ENCODE measurements at regions not wholly inside any gene's neighbourhood (a gene's known extent, or its start where the extent isn't known, plus 50 kb on each side); places are given as distances from the start of the nearest gene placed in this dataset.

GRCh38 chr9:99592834-99593574, 228.7 kb upstream of the NR4A3 start:
- no peak for DNase-seq

- no peak for DNase-seq
These were observed 228.1 kb upstream of the NR4A3 start for GRCh38 chr9:99593610-99594009.

- DNase-seq: no peak
These were observed 227.5 kb upstream of the NR4A3 start for GRCh38 chr9:99594056-99594780.

- no peak for DNase-seq
These were observed 225.9 kb upstream of the NR4A3 start for GRCh38 chr9:99595796-99596195.

- no peak for DNase-seq
These were observed 220.0 kb upstream of the NR4A3 start for GRCh38 chr9:99601571-99602111.

GRCh38 chr9:99602854-99603253, 218.8 kb upstream of the NR4A3 start:
- no peak for DNase-seq

GRCh38 chr9:99605016-99605743, 216.5 kb upstream of the NR4A3 start:
- DNase-seq: no peak

GRCh38 chr9:99606296-99606695, 215.4 kb upstream of the NR4A3 start:
- DNase-seq: no peak

GRCh38 chr9:99606957-99607356, 214.7 kb upstream of the NR4A3 start:
- no peak for DNase-seq

- DNase-seq: no peak
These were observed 213.7 kb upstream of the NR4A3 start for GRCh38 chr9:99607842-99608448.

- DNase-seq: no peak
These were observed 207.3 kb upstream of the NR4A3 start for GRCh38 chr9:99614341-99614740.

GRCh38 chr9:99621040-99621439, 200.6 kb upstream of the NR4A3 start:
- DNase-seq: no peak

- no peak for DNase-seq
These were observed 199.0 kb upstream of the NR4A3 start for GRCh38 chr9:99622679-99623078.

- no peak for DNase-seq
These were observed 197.8 kb upstream of the NR4A3 start for GRCh38 chr9:99623780-99624364.

- DNase-seq: no peak
These were observed 197.0 kb upstream of the NR4A3 start for GRCh38 chr9:99624499-99625233.

- DNase-seq: no peak
These were observed 195.3 kb upstream of the NR4A3 start for GRCh38 chr9:99626426-99626825.

GRCh38 chr9:99628285-99628684, 193.4 kb upstream of the NR4A3 start:
- no peak for DNase-seq

GRCh38 chr9:99628849-99629620, 192.7 kb upstream of the NR4A3 start:
- no peak for DNase-seq

- DNase-seq: no peak
These were observed 189.2 kb upstream of the NR4A3 start for GRCh38 chr9:99632349-99633038.

- DNase-seq: no peak
These were observed 188.4 kb upstream of the NR4A3 start for GRCh38 chr9:99633265-99633664.

- DNase-seq: no peak
These were observed 187.5 kb upstream of the NR4A3 start for GRCh38 chr9:99634186-99634585.

All from stimulated activated CD4-positive, alpha-beta T cell treated with anti-CD3 and anti-CD28 coated beads, Interleukin-4, amount 100 ng/mL, for 24 hours (primary cell).